GM23338 (cell line): ENCODE measurements at regions not wholly inside any gene's neighbourhood (a gene's known extent, or its start where the extent isn't known, plus 50 kb on each side); places are given as distances from the start of the nearest gene placed in this dataset.
A peak's percentile ranks its signal among the peaks of the same experiment; 100 is the strongest.

Source experiments
- ATAC-seq: fragments of 200-7000 bp; cut with Tn5 transposase; 3 replicates; pipeline ENCODE4 v1.9.1; 2020
- DNase-seq: peaks from one replicate; pipeline ENCODE4 v3.0.0-alpha.2; 2015; ENCODE audit warnings: low spot score
- H2AFZ ChIP-seq: fragments of 200-600 bp; sonication (generic); 2 replicates; pipeline ENCODE4 v1.8.0; 2016; ENCODE audit warnings: antibody characterized with exemption, mild to moderate bottlenecking, moderate library complexity
- H3F3A ChIP-seq: fragments of 200-600 bp; sonication (generic); replicated peaks from 2 replicates; pipeline ENCODE4 v1.8.0; 2017; ENCODE audit warnings: antibody characterized with exemption, mixed run types, low read depth
- H3K27ac ChIP-seq: fragments of 200-600 bp; sonication (generic); 2 replicates; pipeline ENCODE4 v1.6.1; 2016; ENCODE audit warnings: low read depth
- H3K27me3 ChIP-seq: fragments of 200-600 bp; sonication (generic); 2 replicates; pipeline ENCODE4 v1.8.0; 2016; ENCODE audit warnings: mild to moderate bottlenecking, mixed run types, moderate library complexity; ENCODE audit not compliant: insufficient read depth
- H3K36me3 ChIP-seq: fragments of 200-600 bp; sonication (generic); 2 replicates; pipeline ENCODE4 v1.8.0; 2016; ENCODE audit warnings: mild to moderate bottlenecking; ENCODE audit not compliant: insufficient read depth
- H3K4me1 ChIP-seq: fragments of 200-600 bp; sonication (generic); 2 replicates; pipeline ENCODE4 v1.8.0; 2016; ENCODE audit warnings: mild to moderate bottlenecking, moderate library complexity; ENCODE audit not compliant: insufficient read depth
- H3K4me2 ChIP-seq: fragments of 200-600 bp; sonication (generic); 2 replicates; pipeline ENCODE4 v1.7.1; 2017; ENCODE audit warnings: mixed run types
- H3K4me3 ChIP-seq: fragments of 200-600 bp; sonication (generic); 2 replicates; pipeline ENCODE4 v1.6.1; 2016; ENCODE audit warnings: mixed run types
- H3K79me2 ChIP-seq: fragments of 200-600 bp; sonication (generic); replicated peaks from 2 replicates; pipeline ENCODE4 v1.8.0; 2017; ENCODE audit warnings: mild to moderate bottlenecking; ENCODE audit not compliant: insufficient read depth
- H3K9me2 ChIP-seq: fragments of 200-600 bp; sonication (generic); 2 replicates; pipeline ENCODE4 v1.8.0; 2017; ENCODE audit not compliant: insufficient read depth
- H4K20me1 ChIP-seq: fragments of 200-600 bp; sonication (generic); replicated peaks from 2 replicates; pipeline ENCODE4 v1.8.0; 2017; ENCODE audit warnings: mild to moderate bottlenecking; ENCODE audit not compliant: insufficient read depth
- H3K27ac Mint-ChIP-seq: 2 replicates; pipeline ENCODE4 v1.8.0; 2020; ENCODE audit warnings: inconsistent platforms, mild to moderate bottlenecking, moderate library complexity, mixed read lengths
- H3K27me3 Mint-ChIP-seq: 3 replicates; pipeline ENCODE4 v1.8.0; 2022; ENCODE audit warnings: low read depth, mild to moderate bottlenecking, moderate library complexity, mixed read lengths, inconsistent platforms; ENCODE audit not compliant: insufficient read depth, poor library complexity
- H3K36me3 Mint-ChIP-seq: 3 replicates; pipeline ENCODE4 v1.8.0; 2021; ENCODE audit warnings: low read depth, mild to moderate bottlenecking, inconsistent platforms, moderate library complexity, mixed read lengths
- H3K4me1 Mint-ChIP-seq: 3 replicates; pipeline ENCODE4 v1.8.0; 2020; ENCODE audit warnings: mild to moderate bottlenecking, inconsistent platforms, mixed read lengths
- H3K4me3 Mint-ChIP-seq: 3 replicates; pipeline ENCODE4 v1.8.0; 2021; ENCODE audit warnings: moderate library complexity, mild to moderate bottlenecking, inconsistent platforms, mixed read lengths
- H3K9me3 Mint-ChIP-seq: 3 replicates; pipeline ENCODE4 v1.8.0; 2020; ENCODE audit warnings: moderate library complexity, mild to moderate bottlenecking, inconsistent platforms, mixed read lengths
- CREB1 ChIP-seq: fragments of 250-450 bp; sonication (Bioruptor Pico); IDR thresholded peaks from 2 replicates; pipeline ENCODE4 v1.5.0; 2020; ENCODE audit warnings: low read depth, mild to moderate bottlenecking, moderate library complexity
- EZH2 ChIP-seq: fragments of 200-600 bp; sonication (generic); IDR thresholded peaks from one replicate; pipeline ENCODE4 v1.8.0; 2017; ENCODE audit warnings: antibody characterized with exemption, mild to moderate bottlenecking, low read depth; ENCODE audit not compliant: unreplicated experiment
- EZH2phosphoT487 ChIP-seq: fragments of 200-600 bp; sonication (generic); IDR thresholded peaks from one replicate; pipeline ENCODE4 v1.8.1; 2018; ENCODE audit warnings: antibody characterized with exemption; ENCODE audit not compliant: unreplicated experiment
- JUNB ChIP-seq: IDR thresholded peaks from one replicate; pipeline ENCODE4 v1.6.1; 2016; ENCODE audit warnings: antibody characterized with exemption; ENCODE audit not compliant: unreplicated experiment
- NANOG ChIP-seq: IDR thresholded peaks from 2 replicates; pipeline ENCODE4 v1.6.1; 2016; ENCODE audit warnings: antibody characterized with exemption, borderline replicate concordance
- POLR2AphosphoS5 ChIP-seq: IDR thresholded peaks from 2 replicates; pipeline ENCODE4 v1.6.1; 2016; ENCODE audit warnings: antibody characterized with exemption, low read depth
- ZNF114 ChIP-seq: fragments of 250-450 bp; sonication (Bioruptor Pico); IDR thresholded peaks from 2 replicates; pipeline ENCODE4 v1.5.0; 2020; ENCODE audit warnings: mild to moderate bottlenecking, moderate library complexity
- ZNF331 ChIP-seq: fragments of 250-450 bp; sonication (Bioruptor Pico); IDR thresholded peaks from 2 replicates; pipeline ENCODE4 v1.5.0; 2020; ENCODE audit warnings: low read depth, mild to moderate bottlenecking, moderate library complexity
- TF ChIP-seq, protein P1 (sequence below): IDR thresholded peaks from one replicate; pipeline ENCODE4 v1.6.1; 2018; ENCODE audit warnings: antibody characterized with exemption; ENCODE audit not compliant: unreplicated experiment
- TF ChIP-seq, protein P2 (sequence below), 2 experiments: fragments of 200-600 bp in 1 of 2; sonication (generic) in 1 of 2; conservative IDR thresholded peaks; 2 replicates each; pipeline versions ENCODE4 v1.5.1 to v1.6.1; 2016 to 2017; ENCODE audit warnings: antibody characterized with exemption in 2 of 2, low read depth in 2 of 2, mild to moderate bottlenecking in 2 of 2, moderate library complexity in 1 of 2

DNA sequence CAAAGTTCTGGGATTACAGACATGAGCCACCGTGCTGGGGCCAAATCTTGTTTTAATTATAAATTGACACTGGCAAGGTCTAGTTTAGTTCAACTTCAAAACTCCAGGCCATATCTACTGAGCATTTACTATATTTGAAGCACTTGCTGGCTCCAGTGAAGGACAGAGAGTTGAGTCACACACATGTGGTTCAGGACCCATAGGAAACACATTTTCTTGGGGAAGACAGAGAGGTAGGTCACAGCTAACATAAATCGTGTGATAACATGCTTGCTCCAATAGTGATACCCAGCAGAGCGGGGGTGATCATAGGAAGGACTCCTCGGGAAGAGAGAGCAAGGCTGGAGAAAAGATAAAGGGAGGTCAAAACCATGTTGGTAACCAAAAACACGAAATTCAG lies 170.6 kb upstream of the TSC22D1 start:
- TF ChIP-seq EZH2phosphoT487 (no peak), CREB1 (CRISPR knock-in tag) (no peak)
- peaks cover 7% of the 10 kb centered on the region for H3K9me3 Mint-ChIP-seq
- Histone ChIP-seq H4K20me1 (no peaks in the 10 kb centered on the region), H3K27me3 (no peaks in the 10 kb centered on the region), H3K4me2 (no peak overlapping the region), H3K4me3 (no peak overlapping the region), H2AFZ (peak overlapping the region; percentile 52; the same call in 1 of the 2 replicates), H3K36me3 (no peaks in the 10 kb centered on the region), H3K79me2 (no peaks in the 10 kb centered on the region), H3K9me2 (peaks cover 4% of the 10 kb centered on the region; the same call in 1 of the 2 replicates), H3K27ac (no peak overlapping the region), H3K4me1 (no peaks in the 10 kb centered on the region), H3F3A (no peaks in the 10 kb centered on the region)
- no peak overlapping the region for H3K27ac Mint-ChIP-seq
- peaks cover 2% of the 10 kb centered on the region for H3K27me3 Mint-ChIP-seq
- DNase-seq (no peak), ATAC-seq (no peak)
- H3K4me1 Mint-ChIP-seq: no peaks in the 10 kb centered on the region
- H3K36me3 Mint-ChIP-seq: no peaks in the 10 kb centered on the region
- H3K4me3 Mint-ChIP-seq: no peak overlapping the region

DNA sequence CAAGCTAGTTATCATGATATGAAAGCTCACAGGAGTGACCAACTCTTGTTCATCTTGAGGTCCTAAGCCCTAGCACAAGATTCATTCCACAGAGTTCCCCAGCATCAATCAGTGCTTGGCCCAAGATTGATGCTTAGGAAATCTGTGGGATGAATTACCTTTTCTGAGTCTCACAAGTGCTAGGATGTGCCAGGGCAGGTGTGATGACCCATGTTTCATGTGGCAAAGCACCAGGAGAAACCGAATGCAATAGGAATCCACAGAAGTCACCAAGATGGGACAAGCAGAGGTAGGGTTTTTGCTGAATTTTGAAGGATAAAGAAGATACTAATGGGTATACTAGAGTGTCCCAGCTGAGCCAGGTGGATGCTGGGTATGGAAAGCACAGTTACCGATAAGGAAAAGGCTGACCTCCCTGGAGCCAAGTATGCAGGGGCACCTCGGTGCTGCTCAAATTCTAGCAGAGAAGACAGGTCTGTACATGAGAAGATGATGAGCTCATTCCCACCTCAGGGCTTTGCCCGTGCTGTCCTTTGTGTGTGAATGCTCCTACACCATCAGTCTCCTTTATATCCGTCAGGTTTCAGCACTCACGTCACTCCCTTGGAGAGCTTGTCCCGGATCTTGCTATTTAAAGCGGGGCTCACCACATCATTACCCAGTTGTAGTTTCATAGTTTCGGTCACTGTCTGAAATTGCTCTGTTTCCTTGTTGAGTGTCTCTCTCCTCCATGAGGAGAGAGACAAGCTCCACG lies 168.9 kb upstream of the TSC22D1 start:
- Histone ChIP-seq H3K36me3 (no peaks in the 10 kb centered on the region), H3K27me3 (no peaks in the 10 kb centered on the region), H3K4me3 (no peak overlapping the region), H4K20me1 (no peaks in the 10 kb centered on the region), H2AFZ (0 out of 2 replicates have a peak overlapping the region, but pooled peaks have one; percentile 59), H3K9me2 (peaks cover 4% of the 10 kb centered on the region; the same call in 1 of the 2 replicates), H3K4me1 (no peaks in the 10 kb centered on the region), H3F3A (no peaks in the 10 kb centered on the region), H3K27ac (no peak overlapping the region), H3K4me2 (no peak overlapping the region), H3K79me2 (no peaks in the 10 kb centered on the region)
- H3K4me3 Mint-ChIP-seq: no peak overlapping the region
- DNase-seq: no peak
- H3K27me3 Mint-ChIP-seq: peaks cover 2% of the 10 kb centered on the region
- ATAC-seq: no peak
- H3K36me3 Mint-ChIP-seq: no peaks in the 10 kb centered on the region
- H3K9me3 Mint-ChIP-seq: peaks cover 7% of the 10 kb centered on the region
- H3K4me1 Mint-ChIP-seq: no peaks in the 10 kb centered on the region
- H3K27ac Mint-ChIP-seq: no peak overlapping the region
- no peak for TF ChIP-seq JUNB
- no peak for TF ChIP-seq EZH2
- TF ChIP-seq NANOG: no peak
- TF ChIP-seq, protein P1, sequence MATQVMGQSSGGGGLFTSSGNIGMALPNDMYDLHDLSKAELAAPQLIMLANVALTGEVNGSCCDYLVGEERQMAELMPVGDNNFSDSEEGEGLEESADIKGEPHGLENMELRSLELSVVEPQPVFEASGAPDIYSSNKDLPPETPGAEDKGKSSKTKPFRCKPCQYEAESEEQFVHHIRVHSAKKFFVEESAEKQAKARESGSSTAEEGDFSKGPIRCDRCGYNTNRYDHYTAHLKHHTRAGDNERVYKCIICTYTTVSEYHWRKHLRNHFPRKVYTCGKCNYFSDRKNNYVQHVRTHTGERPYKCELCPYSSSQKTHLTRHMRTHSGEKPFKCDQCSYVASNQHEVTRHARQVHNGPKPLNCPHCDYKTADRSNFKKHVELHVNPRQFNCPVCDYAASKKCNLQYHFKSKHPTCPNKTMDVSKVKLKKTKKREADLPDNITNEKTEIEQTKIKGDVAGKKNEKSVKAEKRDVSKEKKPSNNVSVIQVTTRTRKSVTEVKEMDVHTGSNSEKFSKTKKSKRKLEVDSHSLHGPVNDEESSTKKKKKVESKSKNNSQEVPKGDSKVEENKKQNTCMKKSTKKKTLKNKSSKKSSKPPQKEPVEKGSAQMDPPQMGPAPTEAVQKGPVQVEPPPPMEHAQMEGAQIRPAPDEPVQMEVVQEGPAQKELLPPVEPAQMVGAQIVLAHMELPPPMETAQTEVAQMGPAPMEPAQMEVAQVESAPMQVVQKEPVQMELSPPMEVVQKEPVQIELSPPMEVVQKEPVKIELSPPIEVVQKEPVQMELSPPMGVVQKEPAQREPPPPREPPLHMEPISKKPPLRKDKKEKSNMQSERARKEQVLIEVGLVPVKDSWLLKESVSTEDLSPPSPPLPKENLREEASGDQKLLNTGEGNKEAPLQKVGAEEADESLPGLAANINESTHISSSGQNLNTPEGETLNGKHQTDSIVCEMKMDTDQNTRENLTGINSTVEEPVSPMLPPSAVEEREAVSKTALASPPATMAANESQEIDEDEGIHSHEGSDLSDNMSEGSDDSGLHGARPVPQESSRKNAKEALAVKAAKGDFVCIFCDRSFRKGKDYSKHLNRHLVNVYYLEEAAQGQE: no peak
- TF ChIP-seq ZNF114 (CRISPR knock-in tag): no peak
- TF ChIP-seq POLR2AphosphoS5: no peak
- TF ChIP-seq ZNF331 (CRISPR knock-in tag): no peak
- TF ChIP-seq EZH2phosphoT487: no peak
- TF ChIP-seq, protein P2, sequence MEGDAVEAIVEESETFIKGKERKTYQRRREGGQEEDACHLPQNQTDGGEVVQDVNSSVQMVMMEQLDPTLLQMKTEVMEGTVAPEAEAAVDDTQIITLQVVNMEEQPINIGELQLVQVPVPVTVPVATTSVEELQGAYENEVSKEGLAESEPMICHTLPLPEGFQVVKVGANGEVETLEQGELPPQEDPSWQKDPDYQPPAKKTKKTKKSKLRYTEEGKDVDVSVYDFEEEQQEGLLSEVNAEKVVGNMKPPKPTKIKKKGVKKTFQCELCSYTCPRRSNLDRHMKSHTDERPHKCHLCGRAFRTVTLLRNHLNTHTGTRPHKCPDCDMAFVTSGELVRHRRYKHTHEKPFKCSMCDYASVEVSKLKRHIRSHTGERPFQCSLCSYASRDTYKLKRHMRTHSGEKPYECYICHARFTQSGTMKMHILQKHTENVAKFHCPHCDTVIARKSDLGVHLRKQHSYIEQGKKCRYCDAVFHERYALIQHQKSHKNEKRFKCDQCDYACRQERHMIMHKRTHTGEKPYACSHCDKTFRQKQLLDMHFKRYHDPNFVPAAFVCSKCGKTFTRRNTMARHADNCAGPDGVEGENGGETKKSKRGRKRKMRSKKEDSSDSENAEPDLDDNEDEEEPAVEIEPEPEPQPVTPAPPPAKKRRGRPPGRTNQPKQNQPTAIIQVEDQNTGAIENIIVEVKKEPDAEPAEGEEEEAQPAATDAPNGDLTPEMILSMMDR (conservative IDR thresholded peaks at IDR 0.05; ENCODE audit: low read depth in 2 of 2): no peak
